ENCODE measurements at regions not wholly inside any gene's neighbourhood (a gene's known extent, or its start where the extent isn't known, plus 50 kb on each side); places are given as distances from the start of the nearest gene placed in this dataset.
"Not testable (repeated sequence)": the region's sequence is repeated elsewhere in the genome, so short reads cannot be mapped to it uniquely, and the experiment has no call there.

DNA sequence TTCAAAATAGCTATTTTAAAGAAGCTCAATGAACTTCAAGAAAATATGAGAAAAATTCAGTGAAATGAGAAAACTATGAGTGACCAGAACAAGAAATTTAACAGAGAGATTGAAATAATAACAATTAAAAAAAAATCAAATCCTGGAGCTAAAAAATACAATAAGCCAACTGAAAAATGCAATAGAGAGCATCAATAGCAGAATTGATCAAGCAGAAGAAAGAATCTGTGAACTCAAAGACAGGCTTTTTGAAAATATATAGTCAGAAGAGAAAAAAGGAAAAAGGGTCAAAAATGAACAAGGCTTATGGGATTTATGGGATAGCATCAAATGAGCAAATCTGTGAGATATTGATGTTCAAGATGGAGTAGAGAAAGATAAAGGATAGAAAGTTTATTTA, 133.0 kb downstream of the OTUD1 start:
- DNase-seq (ENCODE audit: low read depth), result no peak
- H3K4me3 ChIP-seq (replicated peaks; ENCODE audit: low read depth, low read length), result no peak overlapping the region
- TF ChIP-seq, protein P1, sequence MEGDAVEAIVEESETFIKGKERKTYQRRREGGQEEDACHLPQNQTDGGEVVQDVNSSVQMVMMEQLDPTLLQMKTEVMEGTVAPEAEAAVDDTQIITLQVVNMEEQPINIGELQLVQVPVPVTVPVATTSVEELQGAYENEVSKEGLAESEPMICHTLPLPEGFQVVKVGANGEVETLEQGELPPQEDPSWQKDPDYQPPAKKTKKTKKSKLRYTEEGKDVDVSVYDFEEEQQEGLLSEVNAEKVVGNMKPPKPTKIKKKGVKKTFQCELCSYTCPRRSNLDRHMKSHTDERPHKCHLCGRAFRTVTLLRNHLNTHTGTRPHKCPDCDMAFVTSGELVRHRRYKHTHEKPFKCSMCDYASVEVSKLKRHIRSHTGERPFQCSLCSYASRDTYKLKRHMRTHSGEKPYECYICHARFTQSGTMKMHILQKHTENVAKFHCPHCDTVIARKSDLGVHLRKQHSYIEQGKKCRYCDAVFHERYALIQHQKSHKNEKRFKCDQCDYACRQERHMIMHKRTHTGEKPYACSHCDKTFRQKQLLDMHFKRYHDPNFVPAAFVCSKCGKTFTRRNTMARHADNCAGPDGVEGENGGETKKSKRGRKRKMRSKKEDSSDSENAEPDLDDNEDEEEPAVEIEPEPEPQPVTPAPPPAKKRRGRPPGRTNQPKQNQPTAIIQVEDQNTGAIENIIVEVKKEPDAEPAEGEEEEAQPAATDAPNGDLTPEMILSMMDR (IDR thresholded peaks at IDR 0.05; ENCODE audit: low read length, missing control alignments), result no peak

DNA sequence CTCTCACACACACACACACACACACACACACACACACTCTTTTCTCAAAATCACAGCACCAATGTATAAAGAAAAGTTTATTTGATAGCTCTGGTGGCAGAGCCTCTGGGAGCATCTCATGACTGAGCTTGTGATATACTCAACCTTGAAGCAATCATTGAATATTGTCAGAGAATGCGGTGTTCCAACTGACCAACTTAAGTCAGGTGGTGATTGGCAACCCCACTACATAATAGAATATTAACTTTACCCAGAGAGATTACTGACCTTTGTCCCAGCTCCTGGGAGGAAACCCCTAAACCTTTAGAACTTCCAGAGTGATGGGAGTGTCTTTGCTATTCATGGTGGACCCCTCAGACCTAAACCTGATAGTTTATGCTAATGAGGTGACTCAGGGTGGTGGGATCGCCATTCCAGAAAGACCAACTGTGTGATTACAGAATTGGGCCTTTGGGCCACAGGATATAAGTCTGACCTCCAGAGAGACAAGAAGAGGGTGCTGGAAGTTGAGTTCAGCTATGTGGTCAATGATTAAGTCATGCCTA, 143.1 kb downstream of the OTUD1 start:
- TF ChIP-seq, protein P1 (IDR thresholded peaks at IDR 0.05; ENCODE audit: low read length, missing control alignments), result no peak
- DNase-seq (ENCODE audit: low read depth), result no peak
- H3K4me3 ChIP-seq (replicated peaks; ENCODE audit: low read depth, low read length), result no peak overlapping the region

DNA sequence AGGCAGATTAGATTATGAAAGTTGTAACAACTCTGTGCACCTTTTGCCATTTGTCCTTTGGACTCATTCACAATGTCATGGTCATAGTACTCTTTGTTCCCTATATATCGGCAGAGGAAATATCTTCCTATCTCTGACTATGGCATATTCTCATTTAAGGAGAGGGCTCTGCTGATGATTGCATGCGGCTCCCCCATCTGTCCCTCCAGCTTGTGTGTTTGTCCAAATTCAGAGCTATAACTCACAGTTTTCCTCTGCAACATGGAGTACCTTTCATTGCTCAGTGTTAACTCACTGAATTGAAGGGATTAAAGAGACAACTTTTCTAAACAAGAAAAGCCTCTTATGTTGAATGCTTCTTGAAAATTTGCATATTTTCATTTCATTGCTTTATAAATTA, 145.5 kb downstream of the OTUD1 start:
- no peak for DNase-seq (ENCODE audit: low read depth)
- TF ChIP-seq, protein P1 (IDR thresholded peaks at IDR 0.05; ENCODE audit: low read length, missing control alignments), result no peak
- H3K4me3 ChIP-seq (replicated peaks; ENCODE audit: low read depth, low read length), result no peak overlapping the region

DNA sequence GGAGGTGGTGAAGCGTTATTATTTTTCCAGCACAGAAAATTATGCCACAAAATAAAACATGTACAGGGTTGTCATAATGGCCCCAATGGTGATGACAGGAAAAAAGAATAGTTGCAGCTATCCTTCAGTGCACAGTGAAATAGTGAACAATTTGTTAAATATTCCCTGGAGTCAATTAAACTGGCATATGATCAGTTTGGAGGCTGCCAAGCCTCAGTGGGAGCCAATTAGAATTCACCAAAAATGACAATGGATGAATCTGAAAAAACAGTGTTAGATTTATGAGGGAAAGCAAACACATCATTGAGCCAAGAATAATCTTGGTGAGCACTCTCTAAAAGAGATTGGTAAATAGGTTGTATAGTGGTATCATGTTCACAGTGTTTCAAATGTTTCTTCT, 146.3 kb downstream of the OTUD1 start:
- TF ChIP-seq, protein P1 (IDR thresholded peaks at IDR 0.05; ENCODE audit: low read length, missing control alignments), result no peak

DNA sequence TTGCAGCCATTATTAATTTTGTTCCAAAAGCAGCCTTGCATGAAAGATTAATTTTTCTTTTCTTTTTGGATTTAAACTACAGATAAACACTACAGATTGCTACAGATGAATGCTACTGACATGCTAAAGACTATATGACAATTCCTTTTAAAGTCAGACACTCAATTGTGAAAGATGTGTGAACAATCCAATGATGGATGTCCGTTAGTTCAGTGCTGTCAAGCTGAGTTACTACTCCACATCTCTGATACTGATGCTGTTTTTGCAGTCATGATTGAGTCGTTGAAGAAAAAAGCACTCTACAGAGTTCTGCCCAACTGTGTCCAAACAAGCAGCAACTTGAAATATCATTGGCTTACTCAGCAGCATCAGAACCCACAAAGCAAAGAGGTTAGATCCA, 146.8 kb downstream of the OTUD1 start:
- no peak overlapping the region for H3K4me3 ChIP-seq (replicated peaks; ENCODE audit: low read depth, low read length)
- TF ChIP-seq, protein P1 (IDR thresholded peaks at IDR 0.05; ENCODE audit: low read length, missing control alignments), result no peak
- DNase-seq (ENCODE audit: low read depth), result no peak

More for the DNA sequence above, 146.3 kb downstream of the OTUD1 start:
- no peak for DNase-seq (ENCODE audit: low read depth)
- H3K4me3 ChIP-seq (replicated peaks; ENCODE audit: low read depth, low read length), result no peak overlapping the region

DNA sequence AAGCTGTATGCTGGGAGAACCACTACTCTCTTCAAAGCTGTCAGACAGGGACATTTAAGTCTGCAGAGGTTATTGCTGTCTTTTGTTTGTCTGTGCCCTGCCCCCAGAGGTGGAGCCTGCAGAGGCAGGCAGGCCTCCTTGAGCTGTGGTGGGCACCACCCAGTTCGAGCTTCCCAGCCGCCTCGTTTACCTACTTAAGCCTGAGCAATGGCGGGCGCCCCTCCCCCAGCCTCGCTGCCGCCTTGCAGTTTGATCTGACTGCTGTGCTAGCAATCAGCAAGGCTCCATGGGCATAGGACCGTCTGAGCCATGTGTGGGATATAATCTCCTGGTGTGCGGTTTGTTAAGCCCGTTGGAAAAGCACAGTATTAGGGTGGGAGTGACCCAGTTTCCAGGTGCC, 156.4 kb downstream of the OTUD1 start:
- not testable (repeated sequence) for H3K4me3 ChIP-seq (replicated peaks; ENCODE audit: low read depth, low read length)

DNA sequence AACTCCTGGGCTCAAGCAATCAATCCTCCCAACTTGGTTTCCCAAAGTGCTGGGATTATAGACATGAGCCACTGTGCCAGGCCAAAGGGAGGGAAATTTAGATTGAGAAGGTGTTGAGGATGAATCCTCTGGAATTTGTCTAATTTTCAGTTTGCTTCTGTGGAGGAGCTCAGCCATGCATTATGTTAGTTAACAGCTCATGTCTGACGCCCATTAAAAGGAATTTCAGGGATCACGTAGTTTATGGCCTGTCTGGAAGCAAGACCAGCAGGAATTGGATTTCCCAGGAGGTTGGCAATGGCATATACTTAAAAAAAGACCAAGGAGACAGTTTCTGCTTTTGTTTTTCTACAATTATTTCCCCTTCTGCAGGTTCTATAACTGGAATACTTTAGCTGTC, 165.7 kb downstream of the OTUD1 start:
- TF ChIP-seq, protein P1 (IDR thresholded peaks at IDR 0.05; ENCODE audit: low read length, missing control alignments), result no peak
- no peak for DNase-seq (ENCODE audit: low read depth)
- H3K4me3 ChIP-seq (replicated peaks; ENCODE audit: low read depth, low read length), result no peak overlapping the region

More for the DNA sequence above, 156.4 kb downstream of the OTUD1 start:
- DNase-seq (ENCODE audit: low read depth), result not testable (repeated sequence)
